ENCODE measurements at regions not wholly inside any gene's neighbourhood (a gene's known extent, or its start where the extent isn't known, plus 50 kb on each side); places are given as distances from the start of the nearest gene placed in this dataset.

- TF ChIP-seq IRF3 (IDR thresholded peaks at IDR 0.05; ENCODE audit: low read depth, low read length): no peak
- TF ChIP-seq RXRA (IDR thresholded peaks at IDR 0.05; ENCODE audit: borderline replicate concordance, low read depth): no peak
- no peak for TF ChIP-seq NRF1 (IDR thresholded peaks at IDR 0.05; ENCODE audit: low read depth, low read length)
- TF ChIP-seq FOXM1 (IDR thresholded peaks at IDR 0.05; ENCODE audit: low read depth): no peak
- TF ChIP-seq TEAD4 (IDR thresholded peaks at IDR 0.05; ENCODE audit: borderline replicate concordance, insufficient read depth): no peak
- no peak for TF ChIP-seq YY1 (IDR thresholded peaks at IDR 0.05; ENCODE audit: low read depth)
- TF ChIP-seq SMC3 (IDR thresholded peaks at IDR 0.05; ENCODE audit: low read depth, low read length): no peak
- TF ChIP-seq FOSL2 (IDR thresholded peaks at IDR 0.05; ENCODE audit: borderline replicate concordance, low read depth): no peak
- TF ChIP-seq GATA2 (CRISPR knock-in tag; IDR thresholded peaks at IDR 0.05): no peak
- TF ChIP-seq USF1 (IDR thresholded peaks at IDR 0.05; ENCODE audit: borderline replicate concordance, low read depth): no peak
- TF ChIP-seq CTCF (IDR thresholded peaks at IDR 0.05): no peak
- TF ChIP-seq JUND (IDR thresholded peaks at IDR 0.05): no peak
- TF ChIP-seq RAD21 (IDR thresholded peaks at IDR 0.05; ENCODE audit: low read length): no peak
- no peak for TF ChIP-seq ELF1 (IDR thresholded peaks at IDR 0.05)
- TF ChIP-seq PBX3 (IDR thresholded peaks at IDR 0.05): no peak
- TF ChIP-seq REST (IDR thresholded peaks at IDR 0.05; ENCODE audit: low read depth, low read length): no peak
- no peak for TF ChIP-seq RFX5 (IDR thresholded peaks at IDR 0.05; ENCODE audit: low read length)
- TF ChIP-seq ZBTB33 (IDR thresholded peaks at IDR 0.05; ENCODE audit: borderline replicate concordance, low read depth): no peak
- TF ChIP-seq TCF12 (IDR thresholded peaks at IDR 0.05): no peak
- H2AFZ ChIP-seq (ENCODE audit: low read depth): no peak overlapping the region
- no peak overlapping the region for H3K9ac ChIP-seq
- H3K27me3 ChIP-seq (ENCODE audit: insufficient read depth): no peaks in the 10 kb centered on the region
- no peaks in the 10 kb centered on the region for H3K79me2 ChIP-seq (ENCODE audit: insufficient read depth)
- WGBS (ENCODE audit: low lambda C conversion rate): 57% methylated on average over 5 of the region's 5 CpGs
- no peak overlapping the region for H3K4me2 ChIP-seq
- no peak overlapping the region for H3K27ac ChIP-seq (ENCODE audit: low read depth in 2 of 2, low read length in 1 of 2)
- no peaks in the 10 kb centered on the region for H3K9me2 ChIP-seq
- no peak for DNase-seq
- H3K4me3 ChIP-seq (ENCODE audit: low read depth in 2 of 2, low read length in 1 of 2): no peak overlapping the region
- H3F3A ChIP-seq (replicated peaks; ENCODE audit: insufficient read depth): no peaks in the 10 kb centered on the region
- POLR2A ChIA-PET: no interaction called here
- H4K20me1 ChIP-seq (ENCODE audit: insufficient read depth): no peaks in the 10 kb centered on the region
- H3K4me1 ChIP-seq (ENCODE audit: control insufficient read depth in 1 of 2, insufficient read depth in 2 of 2, low read depth in 1 of 2, low read length in 1 of 2): no peaks in the 10 kb centered on the region
- H3K36me3 ChIP-seq (replicated peaks in 1 of 2; ENCODE audit: control insufficient read depth in 1 of 2, insufficient read depth in 2 of 2, low read length in 1 of 2): no peaks in the 10 kb centered on the region
- H3K9me3 ChIP-seq: no peaks in the 10 kb centered on the region
- CTCF ChIA-PET: interaction anchor here (1.0 to 1.7 kb wide), 3 partner anchors 18 to 587 kb away, joined by 3 to 6 read pairs (median 4); no protein-coding TSS in a partner anchor
Measured at GRCh38 chr4:54384152-54384551, 155.1 kb downstream of the PDGFRA start.
